NCI-H1436 (cell line): ENCODE measurements at regions not wholly inside any gene's neighbourhood (a gene's known extent, or its start where the extent isn't known, plus 50 kb on each side); places are given as distances from the start of the nearest gene placed in this dataset.

Experiments
- DNase-seq: peaks from one replicate; lab custom pipeline; 2025; lab: John Stamatoyannopoulos, UW

- no peak for DNase-seq
Observed at GRCh38 chr4:1542516-1543320, 136.5 kb upstream of the NKX1-1 start.

- no peak for DNase-seq
Observed at GRCh38 chr4:1542226-1542490, 135.9 kb upstream of the NKX1-1 start.

DNA sequence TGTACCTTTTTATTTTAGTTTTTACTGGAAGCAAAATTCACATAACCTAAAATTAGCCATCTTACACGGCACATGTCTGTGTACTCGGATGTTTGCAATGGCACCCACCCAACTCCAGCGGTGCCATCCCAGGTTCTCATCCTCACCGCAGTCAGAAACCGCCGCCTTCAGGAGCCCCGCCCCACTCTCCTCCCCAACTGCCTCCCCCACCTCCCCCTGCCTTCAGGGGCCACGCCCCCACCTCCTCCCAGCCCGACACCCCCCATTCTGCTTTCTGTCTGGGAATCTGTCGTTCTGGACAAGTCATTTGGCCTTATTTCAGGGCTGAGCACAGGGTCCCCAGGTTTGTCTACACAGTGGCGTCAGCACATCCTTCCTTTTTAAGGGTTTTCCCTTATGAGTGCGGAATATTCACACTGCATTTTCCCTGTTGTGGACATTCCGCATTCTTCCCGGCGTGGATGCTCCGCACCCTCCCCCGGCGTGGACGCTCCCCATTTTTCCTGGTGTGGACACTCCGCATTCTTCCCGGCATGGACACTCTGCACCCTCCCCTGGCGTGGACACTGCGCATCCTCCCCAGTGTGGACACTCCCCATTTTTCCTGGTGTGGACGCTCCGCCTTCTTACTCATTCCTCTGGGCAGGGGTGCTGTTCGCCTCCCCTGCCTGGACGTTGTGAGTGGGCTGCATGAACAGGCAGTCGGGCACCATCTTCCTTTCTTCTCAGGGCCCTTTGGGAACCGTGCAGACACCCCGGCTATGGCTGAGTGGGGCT lies 135.4 kb upstream of the NKX1-1 start:
- no peak for DNase-seq

DNA sequence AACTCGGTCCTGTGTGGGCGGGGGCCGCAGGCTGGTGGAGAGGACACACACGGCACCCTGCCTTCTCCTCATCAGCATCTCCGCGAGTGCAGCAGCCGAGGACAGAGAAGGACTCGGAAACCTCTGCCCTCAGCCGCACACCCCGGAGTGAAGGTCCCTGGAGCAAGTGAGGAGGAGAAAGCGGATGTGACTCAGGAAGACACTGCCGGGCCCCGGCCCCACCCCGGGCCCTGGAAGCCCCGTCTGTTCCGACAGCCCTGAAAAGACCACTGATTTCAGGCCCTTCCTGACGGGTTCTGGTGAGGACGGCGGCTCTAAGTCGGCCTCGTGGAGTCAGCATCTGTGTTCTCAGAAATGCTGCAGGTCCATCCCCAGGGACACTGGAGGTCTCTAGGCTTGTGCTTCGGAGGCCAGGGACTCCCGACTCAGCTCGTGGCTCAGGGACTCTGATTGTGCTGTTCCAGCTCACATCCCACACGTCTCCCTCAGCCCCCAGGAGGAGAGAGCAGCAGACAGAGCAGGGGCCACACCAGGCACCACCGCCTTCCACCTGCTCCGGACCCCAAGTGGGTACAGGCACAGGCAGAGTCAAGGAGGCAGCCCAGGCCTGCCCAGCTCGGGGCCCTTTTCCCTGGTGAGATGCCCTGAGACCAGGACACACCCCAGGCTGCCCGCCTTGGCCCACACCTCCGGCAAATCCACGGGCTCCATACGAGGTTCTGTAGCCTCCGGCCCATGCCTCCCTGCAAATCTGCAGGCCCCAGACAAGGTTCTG lies 134.5 kb upstream of the NKX1-1 start:
- no peak for DNase-seq

DNA sequence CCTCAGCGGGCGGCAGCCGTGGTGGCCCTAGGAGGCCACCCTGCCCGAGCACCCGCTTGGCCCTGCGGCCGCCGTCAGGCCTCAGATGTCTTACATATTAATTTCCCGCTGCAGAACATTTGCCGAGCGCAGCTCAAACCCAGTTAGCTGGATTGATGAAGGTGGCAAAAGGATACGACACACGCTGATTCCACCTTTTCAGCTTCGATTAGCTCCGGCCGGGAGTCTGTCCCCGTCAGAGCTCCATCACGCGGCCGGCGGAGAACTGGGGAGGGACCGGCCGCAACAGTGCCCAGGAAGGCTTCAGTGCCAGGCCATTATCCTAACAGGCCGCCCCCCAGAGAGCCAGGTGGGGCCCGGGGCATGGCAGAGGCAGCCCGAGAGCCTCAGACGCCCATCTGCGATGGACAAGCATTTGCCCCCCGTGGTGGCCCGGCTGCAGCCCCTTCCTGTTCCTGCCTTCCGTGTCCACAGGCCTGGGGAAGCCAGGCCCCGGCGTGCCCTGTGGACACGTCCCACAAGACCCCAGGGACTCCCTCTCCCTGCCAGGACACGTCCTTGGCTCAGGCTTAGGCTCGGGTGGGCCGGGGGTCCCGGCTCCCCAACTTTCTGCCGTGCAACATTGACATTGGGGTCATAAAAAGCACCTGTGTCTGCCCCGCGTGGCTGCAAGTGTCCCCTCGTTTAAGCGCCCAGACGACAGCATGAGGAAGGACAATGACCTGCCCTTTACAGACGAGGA lies 133.8 kb upstream of the NKX1-1 start:
- no peak for DNase-seq

DNA sequence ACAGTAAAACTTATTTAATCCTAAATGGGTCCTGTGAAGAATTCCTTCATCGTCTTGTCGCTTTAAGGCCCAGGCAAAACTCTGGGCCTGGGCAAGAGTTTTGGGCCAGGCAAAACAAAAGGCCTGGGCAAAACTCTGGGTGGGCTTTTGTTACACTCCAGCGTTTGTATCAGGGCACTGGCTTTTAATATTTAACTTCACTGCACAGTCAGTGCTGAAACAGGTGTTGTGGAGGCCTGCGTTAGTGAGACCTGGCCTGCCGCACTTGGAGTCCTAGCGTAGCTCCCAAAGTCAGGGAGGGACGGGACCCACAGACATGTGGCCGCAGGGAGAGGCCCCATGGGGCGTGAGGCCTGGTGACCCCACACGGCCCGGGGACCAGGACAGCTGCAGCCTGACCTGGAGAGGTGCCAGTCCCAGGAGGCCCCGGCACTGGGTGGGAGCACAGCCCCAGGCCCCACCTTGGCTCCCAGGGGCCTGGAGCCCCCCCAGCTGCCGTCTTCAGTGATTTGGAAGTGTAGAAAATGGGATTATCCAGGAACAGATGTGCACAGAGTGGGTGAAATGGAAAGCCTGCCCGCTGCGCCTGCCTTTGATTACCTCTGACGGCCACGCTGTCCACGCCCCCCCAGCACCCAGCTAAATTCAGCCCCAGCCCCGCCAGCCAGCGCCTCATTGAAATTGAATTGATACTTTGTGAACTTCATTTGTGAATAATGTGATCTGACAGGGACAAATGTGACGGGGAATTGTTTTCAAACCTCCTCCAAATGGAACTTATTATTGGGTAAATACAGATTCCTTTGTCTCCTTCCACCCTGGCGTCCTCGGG lies 132.9 kb upstream of the NKX1-1 start:
- no peak for DNase-seq

DNA sequence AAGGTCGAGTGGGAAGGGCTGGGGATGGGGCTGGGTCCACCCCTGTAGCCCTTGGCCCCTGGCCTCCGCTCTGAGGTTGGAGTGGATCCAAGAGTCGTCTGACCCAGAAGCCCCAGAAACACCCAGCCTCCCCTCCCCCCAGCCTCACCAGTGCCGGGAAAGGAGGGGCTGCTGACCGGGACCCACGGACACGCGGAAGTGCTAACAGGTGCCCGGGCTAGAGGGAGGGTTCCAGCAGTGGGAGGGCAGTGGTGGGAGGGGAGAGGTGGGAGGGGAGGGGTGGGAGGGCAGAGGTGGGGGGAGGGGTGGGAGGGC lies 131.8 kb upstream of the NKX1-1 start:
- no peak for DNase-seq

DNA sequence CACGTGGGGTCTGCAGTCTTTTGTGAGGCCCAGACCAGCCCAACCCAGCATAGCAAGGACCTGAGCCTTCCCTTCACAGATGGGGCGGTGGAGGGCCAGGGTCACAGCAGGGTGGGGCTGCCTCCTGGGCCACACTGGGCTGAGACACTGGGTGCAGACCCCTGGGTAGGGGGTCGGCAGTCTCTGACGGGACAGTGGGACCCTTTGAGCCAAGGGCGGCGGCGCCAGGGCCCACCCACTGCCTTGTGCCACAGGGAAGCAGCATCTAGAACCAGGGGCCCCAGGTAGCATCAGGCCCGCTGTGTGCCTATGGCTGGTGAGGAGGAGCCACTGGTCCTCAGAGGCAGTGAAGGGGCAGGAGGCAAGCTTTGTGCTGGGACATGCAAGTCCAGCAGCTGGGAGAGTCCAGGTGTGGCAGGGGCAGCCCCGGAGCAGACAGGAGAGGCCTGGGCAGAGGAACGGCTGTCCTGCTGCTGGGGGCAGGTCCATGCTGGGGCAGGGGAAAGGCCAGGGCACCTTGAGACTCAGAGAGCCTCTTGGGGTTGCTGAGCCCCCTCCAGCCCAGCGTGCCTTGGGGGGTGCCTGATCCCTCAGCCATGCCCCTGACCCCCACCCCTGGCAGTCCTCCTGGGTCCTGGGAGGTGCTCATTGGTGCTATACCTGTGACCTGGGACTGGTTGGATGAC lies 131.3 kb upstream of the NKX1-1 start:
- no peak for DNase-seq

DNA sequence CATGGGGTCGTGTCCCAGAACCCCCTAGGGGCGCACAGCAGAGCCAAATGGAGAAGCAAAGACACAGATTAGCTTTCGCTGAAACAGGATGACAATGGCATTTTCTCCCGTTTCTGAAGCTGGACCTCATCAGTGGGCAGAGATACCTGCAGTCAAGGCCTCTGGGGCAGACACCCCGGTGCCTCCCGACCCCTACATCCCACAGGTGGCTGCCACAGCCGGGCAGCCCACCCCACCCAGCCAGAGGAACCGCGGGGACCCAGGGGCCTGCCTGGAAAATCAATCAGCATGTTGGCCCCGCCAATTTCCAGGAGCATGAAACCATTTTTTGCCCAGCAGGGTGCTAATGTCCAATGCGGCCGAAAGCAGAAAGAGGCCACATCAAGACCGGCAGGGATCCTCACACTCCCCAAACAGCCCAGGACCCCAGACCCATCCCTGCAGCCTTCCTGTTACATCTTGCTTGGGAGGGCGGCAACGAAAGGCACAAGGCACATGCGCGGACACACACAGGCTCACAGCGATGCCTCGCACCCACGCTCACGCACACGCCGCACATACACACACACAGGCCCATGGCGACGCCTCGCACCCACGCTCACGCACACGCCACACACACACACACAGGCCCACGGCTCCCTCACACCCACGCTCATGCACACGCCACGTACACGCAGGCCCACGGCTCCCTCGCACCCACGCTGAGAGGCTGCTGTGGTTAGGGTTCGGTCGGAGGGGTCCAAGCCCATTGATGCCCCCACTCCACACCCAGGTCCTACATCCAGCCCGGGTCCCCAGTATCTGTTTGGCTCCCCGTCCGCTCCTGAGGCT lies 130.6 kb upstream of the NKX1-1 start:
- DNase-seq, result no peak

- no peak for DNase-seq
Observed at GRCh38 chr4:1535926-1536578, 129.8 kb upstream of the NKX1-1 start.

DNA sequence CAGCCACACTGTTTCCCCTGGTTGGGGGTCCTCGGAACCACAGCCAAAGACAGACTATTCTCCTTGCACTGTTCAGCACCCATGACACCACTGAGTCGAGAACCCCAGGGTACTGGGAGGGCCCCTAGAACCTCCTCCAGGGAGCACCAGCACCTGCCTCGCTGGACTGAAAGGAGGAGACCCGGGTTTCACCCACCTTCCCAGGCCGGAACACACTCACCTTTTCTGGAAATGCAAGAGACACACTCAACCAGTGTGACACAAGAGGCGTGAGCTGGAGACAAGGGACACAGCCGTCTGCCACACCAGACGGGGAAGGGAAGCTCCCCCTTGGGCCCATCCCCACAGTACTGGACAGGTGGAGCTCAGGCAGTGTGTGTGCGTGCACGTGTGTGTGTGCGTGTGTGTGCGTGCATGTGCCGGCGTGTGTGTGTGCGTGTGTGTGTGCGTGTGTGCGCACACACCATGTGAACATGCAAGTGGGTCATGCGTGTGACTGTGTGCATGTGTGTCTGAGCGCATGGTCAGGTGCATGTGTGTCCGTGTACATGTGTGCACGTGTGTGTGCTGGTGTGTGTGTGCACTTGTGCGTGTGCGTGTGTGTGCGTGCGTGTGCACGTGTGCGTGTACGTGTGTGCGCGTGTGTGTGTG lies 128.8 kb upstream of the NKX1-1 start:
- no peak for DNase-seq

- no peak for DNase-seq
Observed at GRCh38 chr4:1534095-1534872, 128.0 kb upstream of the NKX1-1 start.

GRCh38 chr4:1533501-1534064 lies 127.3 kb upstream of the NKX1-1 start:
- DNase-seq, result no peak

GRCh38 chr4:1532549-1533395 lies 126.5 kb upstream of the NKX1-1 start:
- DNase-seq, result no peak

DNA sequence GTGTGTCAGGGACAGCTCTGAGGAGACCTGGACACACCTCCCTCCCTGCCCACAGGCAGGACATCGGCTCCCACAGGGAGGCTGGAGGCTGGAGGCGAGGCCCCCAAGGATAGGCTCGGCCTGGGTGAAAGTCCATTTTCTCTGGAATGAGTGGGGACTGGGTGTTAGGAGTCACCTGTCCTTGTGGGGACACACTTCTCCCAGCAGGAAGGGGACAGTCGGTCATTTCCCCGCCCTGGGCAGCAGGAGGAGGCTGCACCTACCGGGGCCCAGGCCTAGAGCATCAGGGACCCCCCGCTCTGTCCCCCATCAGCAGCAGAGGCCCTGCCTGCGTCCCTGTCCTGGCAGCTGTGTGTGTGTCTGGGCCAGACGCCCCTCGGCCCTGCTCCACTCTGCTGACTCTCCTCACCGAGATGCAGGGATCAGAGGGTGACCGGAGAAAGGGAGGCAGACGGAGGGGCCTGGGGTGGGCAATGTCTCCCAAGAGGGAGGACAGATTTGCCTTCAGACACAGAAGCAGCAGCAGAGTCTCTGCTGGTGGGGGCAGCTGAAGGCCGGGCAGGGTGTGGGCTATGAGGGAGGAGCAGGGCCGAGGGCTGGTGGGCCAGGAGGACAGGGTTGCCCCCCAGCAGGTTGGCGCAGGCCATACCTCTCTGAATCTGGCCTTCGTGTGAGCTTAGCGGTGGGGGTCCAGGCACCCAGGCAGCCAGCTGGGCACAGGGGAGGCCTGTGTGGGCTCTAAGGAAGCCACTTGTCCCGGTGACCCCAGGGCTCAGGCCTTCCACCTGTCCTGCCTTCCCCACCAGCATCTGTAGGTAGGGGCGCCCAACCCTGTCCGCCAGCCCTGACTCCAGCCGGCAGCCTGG lies 125.7 kb upstream of the NKX1-1 start:
- no peak for DNase-seq

GRCh38 chr4:1530356-1530755 lies 124.1 kb upstream of the NKX1-1 start:
- no peak for DNase-seq
